Stimulated activated CD8-positive, alpha-beta memory T cell treated with anti-CD3 and anti-CD28 coated beads, Interleukin-15, amount 100 ng/mL, for 48 hours (primary cell): ENCODE measurements at regions not wholly inside any gene's neighbourhood (a gene's known extent, or its start where the extent isn't known, plus 50 kb on each side); places are given as distances from the start of the nearest gene placed in this dataset.

Experiments
- DNase-seq, 2 donors: peaks; one replicate each; pipeline ENCODE4 v3.0.0-alpha.2; 2020; ENCODE audit warnings: low read depth in 2 of 2

DNA sequence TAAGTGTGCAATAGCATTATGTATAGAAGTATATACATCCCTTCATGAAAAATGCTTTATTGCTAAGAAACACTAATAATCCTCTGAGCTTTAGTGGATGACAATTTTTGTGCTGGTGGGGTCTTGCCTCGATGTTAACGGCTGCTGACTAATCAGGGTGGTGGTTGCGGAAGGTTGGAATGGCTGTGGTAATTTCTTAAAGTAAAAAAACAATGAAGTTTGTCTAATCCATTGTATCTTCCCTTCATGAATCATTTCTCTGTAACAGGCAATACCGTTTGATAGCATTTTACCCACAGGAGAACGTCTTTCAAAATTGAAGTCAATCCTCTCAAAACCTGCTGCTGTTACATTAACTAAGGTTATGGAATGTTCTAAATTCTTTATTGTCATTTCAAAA lies 816.5 kb upstream of the GJE1 start:
- DNase-seq: no peak

DNA sequence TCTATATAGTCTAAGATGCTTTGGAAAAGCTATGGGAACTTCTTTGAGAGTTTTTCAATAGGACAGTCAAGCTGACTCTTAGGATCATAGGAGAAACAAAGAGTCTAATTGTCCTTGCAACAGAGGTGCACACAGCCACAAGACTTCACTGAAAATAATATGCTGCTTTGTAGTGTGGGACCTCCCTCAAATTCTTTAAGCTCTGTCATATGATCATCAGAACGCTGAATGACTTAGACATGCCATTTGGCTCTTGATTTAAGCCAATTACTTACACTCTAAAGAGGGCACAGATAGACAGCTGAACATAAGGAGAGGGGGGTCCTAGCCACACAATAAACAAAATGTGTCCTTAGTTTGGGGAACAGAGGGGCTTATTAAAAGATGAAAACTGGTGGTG lies 818.7 kb upstream of the GJE1 start:
- DNase-seq: no peak

DNA sequence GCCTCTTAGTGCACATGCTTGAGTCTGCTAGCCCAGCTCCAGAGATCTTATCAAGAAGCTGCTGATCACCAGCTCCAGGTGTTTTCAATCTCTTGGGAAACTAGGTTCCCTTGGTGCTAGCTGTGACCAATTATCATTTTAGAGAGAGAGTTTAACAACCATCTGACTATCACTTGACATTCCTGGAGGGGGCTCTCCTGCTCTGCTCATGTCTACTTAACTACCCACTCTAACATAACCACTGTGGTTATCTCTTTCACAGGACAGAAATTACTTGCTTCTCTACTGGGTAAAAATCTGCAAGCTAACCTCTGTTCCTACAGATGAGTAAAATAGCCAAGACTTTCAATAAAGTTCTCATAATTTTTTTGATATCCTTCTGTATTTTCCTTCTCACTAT lies 823.4 kb upstream of the GJE1 start:
- DNase-seq: no peak

DNA sequence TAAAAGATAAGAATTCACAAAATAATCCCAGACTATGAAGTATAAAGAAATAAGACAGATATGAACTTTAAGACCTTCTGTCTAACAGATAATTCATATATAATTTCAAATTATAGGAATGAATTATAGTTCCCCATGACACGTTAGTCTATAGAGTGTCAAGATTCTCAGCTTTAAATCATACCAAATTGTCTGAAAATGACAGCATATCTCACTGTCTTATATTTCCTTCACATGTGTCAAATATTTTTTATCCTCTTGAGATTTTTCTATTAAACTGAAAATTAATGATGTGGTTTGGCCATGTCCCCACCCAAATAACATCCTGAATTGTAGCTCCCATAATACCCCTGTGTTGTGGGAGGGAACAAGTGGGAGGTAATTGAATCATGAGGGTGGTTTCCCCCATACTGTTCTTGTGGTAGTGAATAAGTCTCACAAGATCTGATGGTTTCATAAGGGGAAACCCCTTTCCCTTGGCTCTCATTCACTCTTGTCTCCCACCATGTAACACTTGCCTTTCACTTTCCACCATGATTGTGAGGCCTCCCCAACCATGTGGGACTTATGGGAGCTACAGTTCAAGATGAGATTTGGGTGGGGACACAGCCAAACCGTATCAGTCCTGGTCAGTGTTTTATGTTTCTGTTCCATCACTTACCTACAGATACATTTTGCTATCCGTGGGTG lies 825.3 kb upstream of the GJE1 start:
- no peak for DNase-seq

DNA sequence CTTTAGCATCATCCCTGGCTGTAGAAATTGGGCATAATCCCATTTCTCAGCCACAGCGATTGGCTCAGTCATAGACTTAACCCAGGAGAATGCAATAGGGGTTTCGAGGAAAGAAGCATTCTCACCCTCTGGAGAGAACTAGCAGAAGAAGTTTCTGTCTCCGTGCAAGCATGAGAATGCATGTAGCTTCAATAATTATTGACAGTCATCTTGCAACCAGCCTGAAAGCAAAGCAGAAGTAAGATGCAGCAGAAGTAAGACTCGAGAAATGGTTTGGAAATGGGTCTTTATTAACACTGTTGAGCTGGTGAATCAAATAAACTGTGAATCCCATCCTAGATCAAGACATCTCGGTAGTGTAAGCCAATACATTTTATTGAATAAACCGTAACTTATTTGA lies 828.8 kb upstream of the GJE1 start:
- no peak for DNase-seq

DNA sequence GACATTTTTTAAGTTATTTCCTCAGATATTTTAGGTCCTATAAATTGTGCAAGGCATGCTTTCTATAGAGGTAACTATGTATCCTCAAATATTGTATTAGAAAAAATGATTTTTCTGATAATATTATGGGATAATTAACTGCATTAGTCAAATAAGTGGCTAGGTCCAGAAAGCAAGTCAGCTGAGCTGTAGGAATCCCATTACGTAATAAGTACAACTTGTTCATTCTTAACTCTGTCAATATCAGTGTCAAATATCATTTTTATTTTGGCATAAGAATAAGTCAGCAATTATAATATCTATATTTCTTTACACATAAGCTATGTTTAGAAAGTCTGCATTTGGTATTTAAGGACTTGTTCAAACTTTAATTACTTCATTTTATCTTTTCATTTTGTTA lies 830.9 kb upstream of the GJE1 start:
- DNase-seq: no peak

DNA sequence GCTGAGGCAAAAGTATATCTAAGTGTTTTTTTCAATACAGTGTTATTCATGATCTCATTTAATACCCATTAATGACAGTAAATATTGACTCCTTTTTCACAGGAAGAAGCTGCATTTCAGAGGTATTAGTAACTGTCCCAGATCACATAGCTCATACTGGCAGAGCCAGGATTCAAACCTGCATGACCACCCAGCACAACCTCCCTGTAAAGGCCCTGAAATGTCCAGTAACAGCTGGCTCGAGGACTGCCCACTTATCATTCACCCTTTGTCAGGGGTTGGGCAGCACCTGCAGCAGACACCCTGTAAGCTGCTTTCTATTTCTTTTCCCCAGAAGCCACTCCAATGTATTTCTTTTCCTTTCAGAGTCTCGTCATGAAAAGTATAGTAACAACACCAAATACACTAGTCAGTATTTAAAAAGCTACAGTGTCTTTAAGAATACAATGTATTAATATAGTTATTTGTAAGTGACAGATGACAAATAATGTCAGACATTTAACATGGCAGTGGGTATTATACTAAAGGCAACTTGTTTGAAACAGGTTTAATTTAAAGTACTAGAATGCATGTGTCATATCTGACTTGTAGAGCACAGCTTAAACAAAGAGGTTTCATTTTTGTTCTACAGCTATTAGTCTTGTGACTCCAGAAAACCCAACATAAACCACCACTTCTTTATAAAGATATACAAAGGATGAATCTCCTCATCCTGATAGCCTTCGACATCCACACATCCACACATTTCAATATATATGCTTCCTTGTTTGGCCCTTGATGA lies 841.6 kb upstream of the GJE1 start:
- DNase-seq: no peak

DNA sequence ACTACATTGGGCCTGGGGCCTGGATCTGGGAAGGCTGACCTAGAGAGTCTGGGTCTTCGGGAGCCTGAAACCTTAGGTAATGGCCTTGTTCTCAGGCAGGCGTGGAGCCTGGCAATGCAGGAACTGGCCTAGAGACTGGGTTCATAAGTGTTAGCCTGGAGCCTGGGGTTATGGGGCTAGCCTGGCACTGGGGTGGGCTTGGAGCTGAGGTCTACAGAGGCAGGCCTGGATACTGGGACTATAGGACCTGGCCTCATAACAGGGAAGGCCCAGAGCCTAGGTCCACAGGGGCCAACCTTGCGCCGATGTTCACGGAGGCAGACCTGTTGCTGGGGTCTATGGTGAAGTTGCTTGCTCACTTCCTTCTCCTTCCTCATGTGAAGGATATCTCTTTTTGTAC lies 843.8 kb upstream of the GJE1 start:
- no peak for DNase-seq

DNA sequence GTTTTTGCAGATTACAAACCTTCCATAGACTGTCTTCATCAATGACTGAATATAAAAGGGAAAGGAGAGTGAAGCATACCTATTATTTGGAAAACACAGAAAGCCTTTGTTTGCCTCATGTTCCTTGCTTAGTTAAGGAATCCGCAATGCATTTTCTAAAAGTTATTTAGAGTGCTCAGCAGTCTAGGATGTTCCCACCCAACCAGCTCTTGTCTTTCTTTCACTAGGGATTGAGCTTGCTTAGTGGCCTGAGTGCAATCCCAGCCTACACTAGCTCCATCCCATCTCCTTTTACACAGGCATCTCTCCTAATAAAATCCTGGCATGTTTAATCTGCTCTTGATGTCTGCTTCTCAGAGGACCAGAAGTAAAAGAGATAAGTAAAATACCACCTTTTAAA lies 850.5 kb upstream of the GJE1 start:
- DNase-seq: no peak

DNA sequence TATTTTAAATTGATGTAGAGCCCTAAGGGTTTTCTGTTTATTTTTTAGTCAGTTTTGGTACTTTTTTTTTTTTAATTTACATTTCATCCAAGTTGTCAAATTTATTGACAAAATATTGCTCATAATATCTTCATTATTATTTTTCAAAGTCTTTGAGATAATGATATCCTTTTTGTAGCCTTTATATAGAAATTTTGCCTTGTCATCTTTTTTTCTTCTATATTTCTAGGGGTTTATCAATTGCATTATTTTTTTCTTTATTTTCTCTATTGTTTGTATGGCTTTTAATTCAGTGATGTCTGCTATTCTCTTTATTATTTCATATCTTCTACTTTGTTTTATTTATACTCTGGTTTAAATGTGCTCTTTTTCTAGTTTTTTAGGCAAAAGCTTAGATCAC lies 863.0 kb upstream of the GJE1 start:
- no peak for DNase-seq

DNA sequence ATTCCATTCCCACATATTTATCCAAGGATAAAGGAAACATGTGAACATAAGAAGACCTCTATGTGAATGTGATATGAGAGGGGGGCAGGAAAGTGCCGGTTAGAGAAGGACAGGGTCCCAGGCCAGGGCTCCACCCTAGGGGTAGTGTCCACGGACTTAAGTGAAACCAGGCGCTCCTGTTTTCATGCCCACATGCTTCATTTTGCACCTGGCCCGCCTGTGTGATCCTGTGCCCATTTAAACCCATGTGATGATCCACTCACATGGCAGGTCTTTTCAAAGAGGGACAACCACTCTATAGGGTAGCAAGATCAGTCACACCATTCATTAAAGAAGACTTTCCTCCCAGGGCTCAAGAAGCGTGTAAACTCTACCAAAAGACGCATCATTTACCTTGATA lies 865.3 kb upstream of the GJE1 start:
- DNase-seq: no peak

DNA sequence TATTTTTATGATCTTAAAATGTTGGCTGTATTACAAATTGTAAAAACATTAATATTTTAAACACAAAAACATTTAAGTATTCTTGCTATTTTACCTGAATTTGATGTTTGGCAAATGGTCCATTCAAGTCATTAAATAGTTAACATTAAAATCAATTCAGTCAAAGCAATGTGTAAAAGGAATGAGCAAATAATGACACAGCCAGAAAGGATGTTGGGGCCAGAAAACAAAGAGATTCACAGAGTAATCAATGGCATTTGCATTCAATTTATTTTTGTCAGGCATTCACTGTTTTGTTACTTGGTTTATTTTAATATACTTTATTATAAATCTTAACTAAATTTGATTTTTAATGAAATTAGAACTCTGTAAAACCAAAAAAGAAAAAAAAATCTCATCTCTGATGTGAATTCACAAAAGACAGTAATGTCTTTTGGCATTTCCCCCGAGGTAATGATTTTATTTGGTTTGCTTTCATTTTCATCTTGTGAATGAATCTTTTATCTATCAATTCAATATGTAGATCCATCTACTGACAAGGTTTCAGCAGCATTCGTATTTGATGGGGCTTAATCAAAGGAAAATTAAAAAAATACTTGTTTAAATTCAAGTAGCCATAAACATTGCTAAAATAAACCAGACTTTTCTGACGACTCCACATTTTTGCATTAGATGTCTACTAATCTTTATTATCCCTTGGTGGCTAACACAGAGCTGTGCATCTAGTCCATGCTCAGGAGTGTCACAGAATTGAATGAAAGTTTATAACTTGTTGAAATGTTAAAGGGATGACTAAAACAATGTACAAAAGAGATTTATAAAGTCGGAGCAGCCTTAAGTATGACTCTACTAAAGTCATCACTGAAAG lies 866.7 kb upstream of the GJE1 start:
- DNase-seq: no peak

DNA sequence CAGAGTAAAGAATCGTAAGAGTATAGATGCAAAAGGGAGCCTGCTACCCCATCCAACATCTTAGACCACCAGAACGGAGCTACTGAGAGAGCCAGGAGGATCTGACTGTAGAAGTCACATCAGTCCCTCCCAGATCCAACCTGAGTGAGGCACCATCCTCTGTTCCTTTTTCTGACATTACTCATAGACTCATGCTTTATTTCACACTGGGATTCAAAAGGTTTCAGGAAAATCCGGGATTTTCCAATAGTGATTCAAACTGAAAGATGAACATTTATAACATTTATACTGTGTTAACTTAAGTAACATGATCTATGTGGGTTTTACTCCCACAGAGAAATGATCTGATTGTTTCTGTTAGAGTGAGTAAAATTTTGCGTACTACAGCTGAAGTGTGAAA lies 868.6 kb upstream of the GJE1 start:
- no peak for DNase-seq

DNA sequence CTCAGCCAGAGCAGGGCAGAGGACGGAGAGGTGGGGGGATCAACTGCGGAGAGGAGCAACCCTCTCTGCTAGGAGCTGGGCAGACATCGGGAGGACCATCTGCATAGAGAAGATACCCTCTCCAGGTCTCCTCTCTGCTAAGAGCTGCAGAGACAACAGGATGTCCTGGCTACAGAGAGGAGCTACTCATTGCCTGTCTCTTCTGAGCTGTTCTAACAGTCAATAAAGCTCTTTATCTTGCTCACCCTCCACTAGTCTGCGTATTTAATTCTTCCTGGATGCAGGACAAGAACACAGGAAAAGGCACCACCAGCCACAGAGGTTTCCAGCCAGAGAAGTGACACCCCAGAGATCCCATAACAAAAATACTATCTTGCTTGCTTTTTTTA lies 871.1 kb upstream of the GJE1 start:
- DNase-seq: no peak

DNA sequence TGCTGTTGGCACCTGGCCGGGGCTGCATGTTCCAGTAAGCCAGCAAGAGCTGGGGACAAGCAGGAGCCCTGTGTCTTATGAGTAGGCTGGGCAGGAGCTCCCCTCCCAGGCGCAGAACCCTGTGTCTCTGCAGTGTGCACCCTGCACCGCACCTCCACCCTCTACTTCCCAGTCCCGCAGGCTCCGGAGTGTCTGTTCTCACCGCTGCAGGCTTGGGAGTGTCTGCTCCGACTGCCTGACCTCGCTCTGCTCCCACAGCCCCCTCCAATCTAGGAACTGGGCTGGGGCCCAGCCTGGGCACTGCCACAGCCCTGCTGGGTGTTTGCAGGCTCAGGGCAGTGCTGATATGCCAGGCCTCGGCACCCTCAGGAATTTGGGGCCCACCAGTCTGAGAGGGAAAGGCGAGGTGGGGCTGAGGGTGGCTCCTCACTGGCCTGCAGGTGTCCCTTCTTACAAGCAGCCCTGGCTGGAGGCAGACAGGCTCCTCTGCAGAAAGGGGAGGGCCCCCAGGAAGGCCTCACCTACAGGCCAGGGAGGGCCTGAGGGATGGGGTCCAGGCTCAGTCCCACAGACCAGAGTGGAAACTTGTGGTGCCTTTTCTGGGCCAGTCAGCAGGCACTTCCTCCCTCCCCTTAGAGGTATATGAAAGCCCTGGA lies 871.6 kb upstream of the GJE1 start:
- no peak for DNase-seq

DNA sequence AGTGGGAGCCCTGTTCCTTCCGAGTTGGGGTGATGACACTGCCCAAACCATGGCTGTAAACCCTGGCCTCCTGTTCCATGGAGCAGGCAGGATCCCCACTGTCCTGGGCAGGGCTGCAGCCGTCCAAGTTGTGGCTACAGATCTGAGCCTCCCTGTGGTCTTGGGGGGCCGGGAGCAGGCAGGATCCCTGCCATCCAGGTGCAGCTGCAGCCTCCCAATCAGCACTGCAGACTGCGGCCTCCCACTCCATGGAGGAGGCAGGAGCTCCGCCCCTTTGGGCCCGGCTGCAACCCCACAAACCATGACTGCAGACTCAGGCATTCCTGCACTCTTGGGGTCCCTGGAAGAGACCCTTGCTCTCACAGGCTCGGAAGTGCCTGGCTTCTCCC lies 872.1 kb upstream of the GJE1 start:
- DNase-seq: no peak

DNA sequence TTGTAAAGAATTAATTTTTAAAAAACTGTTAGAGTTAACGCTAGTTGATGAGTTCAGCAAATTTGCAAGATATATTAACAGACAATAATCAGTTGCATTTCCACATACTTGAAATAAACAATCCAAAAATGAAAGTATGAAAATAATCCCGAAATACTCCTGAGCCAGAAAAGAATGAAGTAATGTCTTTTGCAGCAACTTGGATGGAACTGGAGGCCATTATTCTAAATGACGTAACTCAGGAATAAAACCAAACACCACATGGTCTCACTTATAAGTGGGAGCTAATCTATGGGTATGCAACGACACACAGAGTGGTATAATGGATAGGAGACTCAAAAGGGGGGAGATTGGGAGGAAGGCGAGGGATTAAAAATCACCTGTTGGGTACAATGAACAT lies 872.9 kb upstream of the GJE1 start:
- no peak for DNase-seq

DNA sequence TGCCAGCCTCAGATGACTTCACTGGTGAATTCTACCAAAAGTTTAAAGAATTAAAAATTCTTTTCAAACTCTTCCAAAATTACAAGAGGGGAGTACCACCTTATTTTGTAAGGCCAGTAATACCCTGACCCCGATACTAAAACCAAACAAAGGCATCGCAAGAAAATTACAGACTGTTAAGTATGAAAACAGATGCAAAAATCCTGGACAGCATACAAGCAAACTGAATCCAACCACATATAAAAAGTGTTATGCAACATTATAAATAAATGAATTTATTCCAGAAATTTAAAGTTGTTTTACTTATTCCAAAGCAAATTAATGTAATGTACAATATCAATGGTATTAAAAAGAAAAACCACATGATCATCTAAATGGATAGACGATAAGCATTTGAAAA lies 873.6 kb upstream of the GJE1 start:
- DNase-seq: no peak

DNA sequence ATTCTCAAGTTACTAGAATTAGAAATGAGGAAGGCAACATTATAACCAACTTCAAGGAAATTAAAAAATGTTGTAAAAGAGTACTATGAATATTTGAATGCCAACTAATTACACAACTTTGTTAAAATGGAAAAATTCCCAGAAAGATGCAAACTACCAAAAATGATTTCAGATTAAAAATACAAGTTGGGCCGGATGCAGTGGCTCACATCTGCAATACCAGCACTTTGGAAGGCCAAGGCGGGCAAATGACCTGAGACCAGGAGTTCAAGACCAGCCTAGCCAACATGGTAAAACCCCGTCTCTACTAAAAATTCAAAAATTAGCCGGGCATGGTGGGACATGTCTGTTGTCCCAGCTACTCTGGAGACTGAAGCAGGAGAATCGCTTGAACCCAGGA lies 874.2 kb upstream of the GJE1 start:
- DNase-seq: no peak

DNA sequence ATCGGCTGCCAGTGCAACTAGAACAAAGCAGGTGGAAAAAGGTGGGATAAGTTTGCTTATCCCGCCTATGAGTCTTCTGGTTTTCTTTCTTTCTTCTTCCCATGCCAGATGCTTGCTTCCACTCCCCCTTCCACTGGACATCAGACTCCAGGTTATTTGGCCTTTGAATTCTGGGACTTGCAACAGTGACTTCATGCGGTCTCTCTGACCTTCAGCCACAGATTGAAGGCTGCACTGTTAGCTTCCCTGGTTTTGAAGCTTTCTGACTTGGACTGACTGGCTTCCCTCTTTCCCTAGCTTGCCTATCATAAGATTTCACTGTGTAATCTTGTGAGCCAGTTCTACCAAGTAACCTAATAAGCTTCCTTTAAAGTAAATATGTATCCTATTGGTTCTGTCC lies 878.4 kb upstream of the GJE1 start:
- DNase-seq: no peak

DNA sequence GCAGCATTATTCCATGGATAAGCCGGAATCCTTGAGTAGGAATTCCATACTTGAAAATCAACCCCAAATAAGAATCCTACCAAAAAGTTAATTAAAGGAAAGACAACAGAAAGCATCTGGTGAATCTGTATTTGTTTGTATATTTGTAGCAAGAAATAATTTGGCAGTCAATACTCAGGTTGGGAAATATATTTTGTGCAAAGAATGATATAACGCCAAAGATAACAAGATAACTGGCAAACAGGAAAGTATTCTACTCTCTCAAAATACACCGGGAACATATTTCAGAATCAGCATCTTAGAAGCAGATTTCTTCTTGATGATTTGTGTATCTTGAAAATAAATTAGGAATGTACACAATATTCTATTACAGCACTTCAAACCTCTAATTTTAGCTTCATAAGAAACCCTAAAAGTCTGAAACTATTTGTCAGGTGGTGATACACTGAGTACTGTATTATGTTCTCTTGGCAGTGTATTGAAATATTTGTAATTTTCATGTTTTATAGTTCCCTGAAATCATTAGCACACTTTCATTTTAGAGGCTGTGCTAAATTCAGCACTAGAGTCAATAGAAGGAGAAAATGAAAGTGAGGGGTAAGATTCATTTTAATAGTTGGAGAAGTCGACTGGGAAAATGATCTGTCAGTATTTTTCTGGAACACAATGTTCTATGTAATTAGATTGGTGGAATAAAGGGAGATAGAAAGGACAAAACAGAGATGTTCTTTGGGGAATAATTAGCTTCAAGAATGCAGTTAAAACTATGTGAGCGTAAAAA lies 879.7 kb upstream of the GJE1 start:
- no peak for DNase-seq

DNA sequence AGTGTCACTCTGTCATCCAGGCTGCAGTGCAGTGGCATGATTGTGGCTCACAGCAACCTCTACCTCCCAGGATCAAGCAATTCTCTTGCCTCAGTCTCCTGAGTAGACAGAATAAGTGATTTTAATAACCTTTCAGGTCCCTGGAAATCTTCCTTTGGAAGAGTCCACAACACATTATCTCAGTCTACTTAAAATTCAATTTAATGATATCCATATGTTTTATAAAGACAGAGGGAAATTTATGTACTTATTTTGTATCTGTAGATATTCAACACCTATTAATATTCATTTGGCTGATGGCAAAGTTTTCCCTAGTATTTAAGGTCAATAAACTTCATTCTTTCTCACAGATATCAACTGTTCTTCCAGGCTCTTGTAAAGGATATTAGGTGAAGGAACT lies 881.4 kb upstream of the GJE1 start:
- DNase-seq: no peak
